Stimulated activated memory B cell treated with anti-CD40 and anti-IgM and Interleukin-4, amounts not matched to agents 10 μg/mL and 1 μg/mL and 100 μg/mL, for 72 hours (primary cell): ENCODE measurements at regions not wholly inside any gene's neighbourhood (a gene's known extent, or its start where the extent isn't known, plus 50 kb on each side); places are given as distances from the start of the nearest gene placed in this dataset.
A peak's percentile ranks its signal among the peaks of the same experiment; 100 is the strongest.
"Not testable (repeated sequence)": the region's sequence is repeated elsewhere in the genome, so short reads cannot be mapped to it uniquely, and the experiment has no call there.

Experiments used
- ATAC-seq: fragments of 150-1000 bp; cut with Tn5 transposase; 2 replicates; pipeline ENCODE4 v1.10.0; 2021
- H3K27ac Mint-ChIP-seq: one replicate; pipeline ENCODE4 v1.8.0; 2022; ENCODE audit warnings: mild to moderate bottlenecking, mixed read lengths
- H3K27me3 Mint-ChIP-seq: one replicate; pipeline ENCODE4 v1.8.0; 2022; ENCODE audit warnings: mixed read lengths
- H3K36me3 Mint-ChIP-seq: one replicate; pipeline ENCODE4 v1.8.0; 2022; ENCODE audit warnings: mixed read lengths
- H3K4me1 Mint-ChIP-seq: one replicate; pipeline ENCODE4 v1.8.0; 2022; ENCODE audit warnings: mixed read lengths
- H3K4me3 Mint-ChIP-seq: one replicate; pipeline ENCODE4 v1.8.0; 2022; ENCODE audit warnings: mild to moderate bottlenecking, moderate library complexity, mixed read lengths
- H3K9me3 Mint-ChIP-seq: one replicate; pipeline ENCODE4 v1.8.0; 2022; ENCODE audit warnings: mixed read lengths

GRCh38 chr10:64537112-64537511 lies 1015.9 kb downstream of the REEP3 start:
- Mint-ChIP-seq H3K36me3 (no peaks in the 10 kb centered on the region), H3K27me3 (no peaks in the 10 kb centered on the region), H3K9me3 (no peaks in the 10 kb centered on the region), H3K4me1 (no peaks in the 10 kb centered on the region), H3K27ac (no peak overlapping the region), H3K4me3 (no peak overlapping the region)
- no peak for ATAC-seq

- Mint-ChIP-seq H3K27ac (no peak overlapping the region), H3K27me3 (no peaks in the 10 kb centered on the region), H3K4me1 (no peaks in the 10 kb centered on the region), H3K4me3 (no peak overlapping the region), H3K9me3 (no peaks in the 10 kb centered on the region), H3K36me3 (no peaks in the 10 kb centered on the region)
- ATAC-seq, result no peak
Observed at GRCh38 chr10:64537928-64538327, 1016.7 kb downstream of the REEP3 start.

- H3K4me1 Mint-ChIP-seq, result no peaks in the 10 kb centered on the region
- H3K36me3 Mint-ChIP-seq, result no peaks in the 10 kb centered on the region
- H3K27me3 Mint-ChIP-seq, result no peaks in the 10 kb centered on the region
- H3K9me3 Mint-ChIP-seq, result no peaks in the 10 kb centered on the region
- no peak overlapping the region for H3K27ac Mint-ChIP-seq
- ATAC-seq, result no peak
- no peak overlapping the region for H3K4me3 Mint-ChIP-seq
Observed at GRCh38 chr10:64546073-64546472, 1024.9 kb downstream of the REEP3 start.

- Mint-ChIP-seq H3K9me3 (no peaks in the 10 kb centered on the region), H3K4me1 (no peaks in the 10 kb centered on the region), H3K36me3 (no peaks in the 10 kb centered on the region), H3K4me3 (no peak overlapping the region), H3K27ac (no peak overlapping the region), H3K27me3 (no peaks in the 10 kb centered on the region)
- ATAC-seq, result no peak
Observed at GRCh38 chr10:64547168-64547567, 1026.0 kb downstream of the REEP3 start.

GRCh38 chr10:64555666-64556065 lies 1034.5 kb downstream of the REEP3 start:
- Mint-ChIP-seq H3K4me3 (no peak overlapping the region), H3K27me3 (no peaks in the 10 kb centered on the region), H3K27ac (no peak overlapping the region), H3K4me1 (no peaks in the 10 kb centered on the region), H3K36me3 (no peaks in the 10 kb centered on the region), H3K9me3 (peaks cover 2% of the 10 kb centered on the region)
- ATAC-seq, result no peak

GRCh38 chr10:64558094-64558835 lies 1037.1 kb downstream of the REEP3 start:
- Mint-ChIP-seq H3K4me3 (no peak overlapping the region), H3K4me1 (no peaks in the 10 kb centered on the region), H3K36me3 (no peaks in the 10 kb centered on the region), H3K9me3 (peaks cover 10% of the 10 kb centered on the region), H3K27ac (no peak overlapping the region), H3K27me3 (no peaks in the 10 kb centered on the region)
- no peak for ATAC-seq

- H3K4me1 Mint-ChIP-seq, result no peaks in the 10 kb centered on the region
- ATAC-seq, result no peak
- H3K9me3 Mint-ChIP-seq, result peaks cover 4% of the 10 kb centered on the region
- H3K27ac Mint-ChIP-seq, result no peak overlapping the region
- H3K36me3 Mint-ChIP-seq, result no peaks in the 10 kb centered on the region
- no peak overlapping the region for H3K4me3 Mint-ChIP-seq
- no peaks in the 10 kb centered on the region for H3K27me3 Mint-ChIP-seq
Observed at GRCh38 chr10:64571056-64571455, 1049.9 kb downstream of the REEP3 start.

- Mint-ChIP-seq H3K4me1 (no peaks in the 10 kb centered on the region), H3K27ac (no peak overlapping the region)
- ATAC-seq, result peak; percentile 36
Observed at GRCh38 chr10:64573623-64574325, 1052.6 kb downstream of the REEP3 start.

GRCh38 chr10:64574371-64574770 lies 1053.2 kb downstream of the REEP3 start:
- Mint-ChIP-seq H3K27me3 (no peaks in the 10 kb centered on the region), H3K9me3 (peaks cover 5% of the 10 kb centered on the region), H3K4me3 (no peak overlapping the region), H3K36me3 (no peaks in the 10 kb centered on the region), H3K27ac (no peak overlapping the region), H3K4me1 (no peaks in the 10 kb centered on the region)
- ATAC-seq, result no peak

More at GRCh38 chr10:64573623-64574325, 1052.6 kb downstream of the REEP3 start:
- Mint-ChIP-seq H3K36me3 (no peaks in the 10 kb centered on the region), H3K27me3 (no peaks in the 10 kb centered on the region), H3K9me3 (peaks cover 4% of the 10 kb centered on the region), H3K4me3 (no peak overlapping the region)

- ATAC-seq, result no peak
- H3K4me1 Mint-ChIP-seq, result no peaks in the 10 kb centered on the region
- H3K9me3 Mint-ChIP-seq, result peaks cover 2% of the 10 kb centered on the region
- no peaks in the 10 kb centered on the region for H3K36me3 Mint-ChIP-seq
- no peak overlapping the region for H3K27ac Mint-ChIP-seq
- no peaks in the 10 kb centered on the region for H3K27me3 Mint-ChIP-seq
- no peak overlapping the region for H3K4me3 Mint-ChIP-seq
Observed at GRCh38 chr10:64576497-64576896, 1055.3 kb downstream of the REEP3 start.

GRCh38 chr10:64578757-64579156 lies 1057.6 kb downstream of the REEP3 start:
- H3K4me3 Mint-ChIP-seq, ATAC-seq, H3K4me1 Mint-ChIP-seq, H3K36me3 Mint-ChIP-seq, H3K9me3 Mint-ChIP-seq, H3K27me3 Mint-ChIP-seq, H3K27ac Mint-ChIP-seq: not testable (repeated sequence)

GRCh38 chr10:64586934-64587503 lies 1065.8 kb downstream of the REEP3 start:
- Mint-ChIP-seq H3K27me3 (no peaks in the 10 kb centered on the region), H3K4me3 (no peak overlapping the region), H3K36me3 (no peaks in the 10 kb centered on the region), H3K9me3 (no peaks in the 10 kb centered on the region), H3K4me1 (no peaks in the 10 kb centered on the region), H3K27ac (no peak overlapping the region)
- ATAC-seq, result no peak

- ATAC-seq, result no peak
- no peaks in the 10 kb centered on the region for H3K9me3 Mint-ChIP-seq
- no peak overlapping the region for H3K4me3 Mint-ChIP-seq
- H3K4me1 Mint-ChIP-seq, result no peaks in the 10 kb centered on the region
- no peaks in the 10 kb centered on the region for H3K27me3 Mint-ChIP-seq
- no peak overlapping the region for H3K27ac Mint-ChIP-seq
- no peaks in the 10 kb centered on the region for H3K36me3 Mint-ChIP-seq
Observed at GRCh38 chr10:64594072-64594471, 1072.9 kb downstream of the REEP3 start.

GRCh38 chr10:64598600-64598999 lies 1077.4 kb downstream of the REEP3 start:
- Mint-ChIP-seq H3K4me3 (no peak overlapping the region), H3K27me3 (no peaks in the 10 kb centered on the region)

GRCh38 chr10:64601298-64601697 lies 1080.1 kb downstream of the REEP3 start:
- ATAC-seq, result no peak
- no peaks in the 10 kb centered on the region for H3K27me3 Mint-ChIP-seq
- no peaks in the 10 kb centered on the region for H3K4me1 Mint-ChIP-seq
- peaks cover 4% of the 10 kb centered on the region for H3K9me3 Mint-ChIP-seq
- H3K4me3 Mint-ChIP-seq, result no peak overlapping the region
- no peak overlapping the region for H3K27ac Mint-ChIP-seq
- H3K36me3 Mint-ChIP-seq, result no peaks in the 10 kb centered on the region

More at GRCh38 chr10:64598600-64598999, 1077.4 kb downstream of the REEP3 start:
- Mint-ChIP-seq H3K27ac (no peak overlapping the region), H3K36me3 (no peaks in the 10 kb centered on the region), H3K9me3 (peaks cover 4% of the 10 kb centered on the region), H3K4me1 (no peaks in the 10 kb centered on the region)
- no peak for ATAC-seq

GRCh38 chr10:64617085-64617484 lies 1095.9 kb downstream of the REEP3 start:
- Mint-ChIP-seq H3K27ac (no peak overlapping the region), H3K4me3 (no peak overlapping the region), H3K9me3 (no peaks in the 10 kb centered on the region), H3K27me3 (no peaks in the 10 kb centered on the region), H3K4me1 (no peaks in the 10 kb centered on the region), H3K36me3 (no peaks in the 10 kb centered on the region)
- ATAC-seq, result no peak
